Liver (tissue), 3 donors: ENCODE measurements at regions not wholly inside any gene's neighbourhood (a gene's known extent, or its start where the extent isn't known, plus 50 kb on each side); places are given as distances from the start of the nearest gene placed in this dataset.

Experiments
- CTCF ChIP-seq: fragments of 150-350 bp; IDR thresholded peaks from 2 replicates; pipeline ENCODE4 v1.5.1; 2017; ENCODE audit warnings: improper control_type of control experiment, low read depth, low read length; ENCODE audit not compliant: missing input control
- EGR1 ChIP-seq, 2 donors: IDR thresholded peaks; 2 replicates each; pipeline ENCODE4 v1.6.1; 2016 to 2018; ENCODE audit warnings: antibody characterized with exemption in 2 of 2, low read depth in 2 of 2
- FOXA1 ChIP-seq: IDR thresholded peaks from 2 replicates; pipeline ENCODE4 v1.6.1; 2016; ENCODE audit warnings: antibody characterized with exemption
- HNF4A ChIP-seq, 2 donors: conservative IDR thresholded peaks; 2 replicates each; pipeline ENCODE4 v1.6.1; 2016; ENCODE audit warnings: antibody characterized with exemption in 2 of 2, mild to moderate bottlenecking in 2 of 2
- SP1 ChIP-seq: IDR thresholded peaks from 2 replicates; pipeline ENCODE4 v1.6.1; 2018; ENCODE audit warnings: antibody characterized with exemption, mild to moderate bottlenecking
- YY1 ChIP-seq: IDR thresholded peaks from 2 replicates; pipeline ENCODE4 v1.6.1; 2016; ENCODE audit warnings: antibody characterized with exemption, mild to moderate bottlenecking
- donor health status: healthy.
- donor health status: healthy.

- TF ChIP-seq FOXA1 (no peak), EGR1 (IDR thresholded peaks at IDR 0.05; ENCODE audit: low read depth in 2 of 2) (no peak), CTCF (no peak), HNF4A (conservative IDR thresholded peaks at IDR 0.05) (no peak), SP1 (no peak), YY1 (no peak)
These were observed 375.0 kb upstream of the ARHGEF26 start for GRCh38 chr3:153746211-153746610.
